WTC11 (cell line): ENCODE measurements at regions not wholly inside any gene's neighbourhood (a gene's known extent, or its start where the extent isn't known, plus 50 kb on each side); places are given as distances from the start of the nearest gene placed in this dataset.

Experiments
- ATAC-seq: fragments of 200-7000 bp; cut with Tn5 transposase; 2 replicates; pipeline ENCODE4 v1.10.0; 2021; ENCODE audit warnings: mild to moderate bottlenecking, moderate library complexity
- CTCF ChIA-PET: fragments of 300-600 bp; sonication (Branson Sonifier 250); formaldehyde crosslinking; loops from one replicate; lab custom pipeline; 2021; ENCODE audit warnings: antibody characterized with exemption; lab: Charles Lee
- POLR2A ChIA-PET: fragments of 350-600 bp; sonication (Branson Sonifier 250); formaldehyde crosslinking; loops from one replicate; lab custom pipeline; 2021; ENCODE audit warnings: antibody characterized with exemption; lab: Charles Lee
- DNase-seq: peaks from one replicate; pipeline ENCODE4 v3.0.0; 2021; ENCODE audit warnings: low spot score
- H3K27ac Mint-ChIP-seq: 2 replicates; pipeline ENCODE4 v1.8.0; 2021; ENCODE audit warnings: mixed read lengths
- H3K27me3 Mint-ChIP-seq: 2 replicates; pipeline ENCODE4 v1.8.0; 2021; ENCODE audit warnings: low read depth, mild to moderate bottlenecking, moderate library complexity, mixed read lengths
- H3K36me3 Mint-ChIP-seq: 2 replicates; pipeline ENCODE4 v1.8.0; 2021; ENCODE audit warnings: mixed read lengths
- H3K4me1 Mint-ChIP-seq: 2 replicates; pipeline ENCODE4 v1.8.0; 2022; ENCODE audit warnings: mixed read lengths
- H3K4me3 Mint-ChIP-seq: 2 replicates; pipeline ENCODE4 v1.8.0; 2021; ENCODE audit warnings: mild to moderate bottlenecking, moderate library complexity, mixed read lengths
- H3K9me3 Mint-ChIP-seq: 2 replicates; pipeline ENCODE4 v1.8.0; 2021; ENCODE audit warnings: mixed read lengths
- ATF1 ChIP-seq: sonication (generic); formaldehyde crosslinking; IDR thresholded peaks from 2 replicates; pipeline ENCODE4 v1.8.1; 2023; ENCODE audit warnings: mild to moderate bottlenecking, moderate library complexity, missing genetic modification reagents
- ESRRA ChIP-seq: sonication (generic); formaldehyde crosslinking; IDR thresholded peaks from 2 replicates; pipeline ENCODE4 v1.8.1; 2022; ENCODE audit warnings: mild to moderate bottlenecking, missing genetic modification reagents, borderline replicate concordance
- FOXJ3 ChIP-seq: sonication (generic); formaldehyde crosslinking; IDR thresholded peaks from 2 replicates; pipeline ENCODE4 v1.9.0; 2021; ENCODE audit warnings: missing genetic modification reagents, mild to moderate bottlenecking, borderline replicate concordance
- FOXK1 ChIP-seq: sonication (generic); formaldehyde crosslinking; IDR thresholded peaks from 2 replicates; pipeline ENCODE4 v1.8.0; 2022; ENCODE audit warnings: mild to moderate bottlenecking, moderate library complexity, missing genetic modification reagents
- FOXP1 ChIP-seq: sonication (generic); formaldehyde crosslinking; IDR thresholded peaks from 2 replicates; pipeline ENCODE4 v1.8.0; 2022; ENCODE audit warnings: missing genetic modification reagents, mild to moderate bottlenecking, moderate library complexity, borderline replicate concordance
- KAT7 ChIP-seq: sonication (generic); formaldehyde crosslinking; IDR thresholded peaks from 2 replicates; pipeline ENCODE4 v1.8.1; 2023; ENCODE audit warnings: missing genetic modification reagents, mild to moderate bottlenecking, borderline replicate concordance
- NFE2L1 ChIP-seq: sonication (generic); formaldehyde crosslinking; IDR thresholded peaks from 2 replicates; pipeline ENCODE4 v1.8.1; 2023; ENCODE audit warnings: missing genetic modification reagents
- TEAD4 ChIP-seq: sonication (generic); formaldehyde crosslinking; IDR thresholded peaks from 2 replicates; pipeline ENCODE4 v1.8.0; 2022; ENCODE audit warnings: mild to moderate bottlenecking, missing genetic modification reagents
- ZNF219 ChIP-seq: sonication (generic); formaldehyde crosslinking; IDR thresholded peaks from 2 replicates; pipeline ENCODE4 v1.8.0; 2023; ENCODE audit warnings: missing genetic modification reagents, mild to moderate bottlenecking, borderline replicate concordance
- TF ChIP-seq, protein P1 (sequence below): fragments of 200-600 bp; IDR thresholded peaks from 2 replicates; pipeline ENCODE4 v1.8.0; 2022; ENCODE audit warnings: antibody characterized with exemption
- TF ChIP-seq, protein P2 (sequence below): sonication (generic); formaldehyde crosslinking; IDR thresholded peaks from 2 replicates; pipeline ENCODE4 v1.8.1; 2022; ENCODE audit warnings: missing genetic modification reagents, borderline replicate concordance
- TF ChIP-seq, protein P3 (sequence below): sonication (generic); formaldehyde crosslinking; IDR thresholded peaks from 2 replicates; pipeline ENCODE4 v1.8.0; 2022; ENCODE audit warnings: missing genetic modification reagents

DNA sequence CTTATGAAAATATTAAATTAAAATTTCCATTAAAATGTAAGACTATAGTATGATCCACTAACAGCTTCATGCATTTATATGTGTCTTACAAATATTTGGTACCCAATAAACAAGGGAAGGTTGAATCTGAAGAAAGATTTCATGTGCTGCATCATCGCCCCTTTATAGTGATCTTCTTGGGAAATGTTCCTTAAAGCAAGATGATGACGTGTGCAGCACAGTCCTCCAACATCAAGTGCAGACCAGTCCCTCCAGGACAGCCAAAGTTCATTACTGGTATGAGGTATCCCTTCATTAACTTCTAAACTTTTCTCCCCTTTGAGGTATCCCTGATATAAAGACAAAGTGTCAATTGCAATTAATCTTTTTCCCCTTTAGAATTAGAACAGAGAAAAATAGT lies 567.0 kb downstream of the METTL15 start (continued):
- TF ChIP-seq, protein P1, sequence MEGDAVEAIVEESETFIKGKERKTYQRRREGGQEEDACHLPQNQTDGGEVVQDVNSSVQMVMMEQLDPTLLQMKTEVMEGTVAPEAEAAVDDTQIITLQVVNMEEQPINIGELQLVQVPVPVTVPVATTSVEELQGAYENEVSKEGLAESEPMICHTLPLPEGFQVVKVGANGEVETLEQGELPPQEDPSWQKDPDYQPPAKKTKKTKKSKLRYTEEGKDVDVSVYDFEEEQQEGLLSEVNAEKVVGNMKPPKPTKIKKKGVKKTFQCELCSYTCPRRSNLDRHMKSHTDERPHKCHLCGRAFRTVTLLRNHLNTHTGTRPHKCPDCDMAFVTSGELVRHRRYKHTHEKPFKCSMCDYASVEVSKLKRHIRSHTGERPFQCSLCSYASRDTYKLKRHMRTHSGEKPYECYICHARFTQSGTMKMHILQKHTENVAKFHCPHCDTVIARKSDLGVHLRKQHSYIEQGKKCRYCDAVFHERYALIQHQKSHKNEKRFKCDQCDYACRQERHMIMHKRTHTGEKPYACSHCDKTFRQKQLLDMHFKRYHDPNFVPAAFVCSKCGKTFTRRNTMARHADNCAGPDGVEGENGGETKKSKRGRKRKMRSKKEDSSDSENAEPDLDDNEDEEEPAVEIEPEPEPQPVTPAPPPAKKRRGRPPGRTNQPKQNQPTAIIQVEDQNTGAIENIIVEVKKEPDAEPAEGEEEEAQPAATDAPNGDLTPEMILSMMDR, result no peak
- TF ChIP-seq TEAD4, result no peak
- TF ChIP-seq, protein P2, sequence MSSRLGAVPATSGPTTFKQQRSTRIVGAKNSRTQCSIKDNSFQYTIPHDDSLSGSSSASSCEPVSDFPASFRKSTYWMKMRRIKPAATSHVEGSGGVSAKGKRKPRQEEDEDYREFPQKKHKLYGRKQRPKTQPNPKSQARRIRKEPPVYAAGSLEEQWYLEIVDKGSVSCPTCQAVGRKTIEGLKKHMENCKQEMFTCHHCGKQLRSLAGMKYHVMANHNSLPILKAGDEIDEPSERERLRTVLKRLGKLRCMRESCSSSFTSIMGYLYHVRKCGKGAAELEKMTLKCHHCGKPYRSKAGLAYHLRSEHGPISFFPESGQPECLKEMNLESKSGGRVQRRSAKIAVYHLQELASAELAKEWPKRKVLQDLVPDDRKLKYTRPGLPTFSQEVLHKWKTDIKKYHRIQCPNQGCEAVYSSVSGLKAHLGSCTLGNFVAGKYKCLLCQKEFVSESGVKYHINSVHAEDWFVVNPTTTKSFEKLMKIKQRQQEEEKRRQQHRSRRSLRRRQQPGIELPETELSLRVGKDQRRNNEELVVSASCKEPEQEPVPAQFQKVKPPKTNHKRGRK (CRISPR knock-in tag), result no peak

DNA sequence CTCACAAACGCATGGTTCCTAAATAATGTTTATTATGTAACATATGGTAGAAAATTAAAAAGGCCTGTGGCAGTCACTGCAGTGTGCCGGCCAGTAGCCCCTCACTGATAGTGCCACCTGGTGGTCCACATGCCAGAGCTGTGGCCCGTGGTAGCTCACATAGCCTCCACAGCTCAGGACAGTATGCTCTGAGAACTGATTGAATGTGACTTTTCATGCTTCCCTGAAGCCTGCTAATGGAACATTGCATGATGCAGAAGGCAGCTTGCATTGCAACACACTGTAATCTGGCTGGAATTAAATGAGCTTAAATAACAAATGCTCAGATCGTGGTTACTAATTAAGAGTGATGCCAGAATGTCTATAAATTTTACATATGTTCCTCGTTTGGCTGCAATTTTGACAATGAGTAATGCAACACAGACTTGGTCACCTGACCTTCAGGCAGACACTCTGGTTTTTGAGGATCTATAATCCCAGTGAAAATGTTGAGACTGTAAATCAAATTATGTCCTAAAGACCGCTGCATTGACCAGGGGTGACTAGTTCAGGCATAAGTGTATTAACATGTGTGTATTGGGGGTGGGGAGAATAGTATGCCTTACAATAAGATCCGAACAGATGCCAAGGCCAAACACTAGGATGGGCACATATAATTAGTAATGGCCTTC lies 566.4 kb downstream of the METTL15 start:
- ATAC-seq, result peak; percentile 97
- Mint-ChIP-seq H3K4me3 (no peak overlapping the region), H3K27me3 (no peaks in the 10 kb centered on the region), H3K36me3 (no peaks in the 10 kb centered on the region), H3K4me1 (peaks cover 15% of the 10 kb centered on the region)
- TF ChIP-seq, protein P1, result peak; percentile 23; the same call in 1 of the 2 replicates
- TF ChIP-seq ESRRA (CRISPR knock-in tag), result no peak
- TF ChIP-seq, all 79 proteins: peak for 1
- H3K9me3 Mint-ChIP-seq, result no peaks in the 10 kb centered on the region
- CTCF ChIA-PET, result interaction anchor here (0.6 to 2.0 kb wide), 16 partner anchors 10 to 978 kb away, joined by 3 to 12 read pairs (median 4); no protein-coding TSS in a partner anchor
- H3K27ac Mint-ChIP-seq, result no peak overlapping the region
- POLR2A ChIA-PET, result no interaction called here
- peak; percentile 56 for DNase-seq

DNA sequence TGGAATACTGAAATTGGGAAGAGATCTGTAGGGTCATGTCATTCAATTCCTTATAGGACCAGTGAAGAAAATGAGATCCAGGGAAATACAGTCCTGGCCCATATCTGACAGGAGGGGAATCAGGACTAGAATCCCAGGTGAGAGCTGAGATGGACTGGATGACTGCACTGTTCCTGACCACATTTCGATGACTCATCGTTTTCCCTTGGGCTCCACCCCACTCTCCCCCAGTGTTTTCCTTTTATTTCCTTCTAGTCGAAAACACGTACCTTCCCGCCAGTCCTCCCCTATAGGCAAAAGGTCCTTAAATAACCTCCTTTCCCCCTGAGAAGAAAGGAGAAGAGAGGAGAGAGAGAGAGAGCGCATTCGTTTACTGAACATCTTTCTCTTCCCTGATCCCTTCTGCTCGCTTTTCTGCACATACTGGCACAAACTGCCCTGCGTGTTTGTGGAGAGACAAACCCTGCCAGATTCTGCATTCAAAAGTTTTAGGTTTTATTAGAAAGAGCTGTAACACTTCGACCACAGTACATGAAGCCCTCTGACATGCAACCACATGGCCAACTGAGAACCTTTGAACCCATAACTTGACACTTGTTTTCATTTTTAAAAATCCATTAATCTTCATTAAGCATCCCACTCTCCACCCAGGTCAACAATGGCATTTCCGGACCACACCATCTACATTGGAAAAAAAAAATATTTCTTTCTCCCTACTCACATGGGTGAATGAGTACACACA lies 565.7 kb downstream of the METTL15 start:
- H3K27me3 Mint-ChIP-seq, result no peaks in the 10 kb centered on the region

More for the DNA sequence above, 565.7 kb downstream of the METTL15 start:
- Mint-ChIP-seq H3K36me3 (no peaks in the 10 kb centered on the region), H3K4me3 (no peak overlapping the region), H3K9me3 (no peaks in the 10 kb centered on the region), H3K27ac (no peak overlapping the region)
- no peak for DNase-seq
- ChIA-PET POLR2A (no interaction called here), CTCF (interaction anchor here (0.7 to 2.0 kb wide), 14 partner anchors 10 to 977 kb away, joined by 3 to 12 read pairs (median 4); no protein-coding TSS in a partner anchor)
- no peak for TF ChIP-seq ZNF219 (CRISPR knock-in tag)
- no peak for TF ChIP-seq NFE2L1 (CRISPR knock-in tag)
- no peak for TF ChIP-seq ATF1 (CRISPR knock-in tag)
- no peak for TF ChIP-seq FOXK1
- TF ChIP-seq, protein P3, sequence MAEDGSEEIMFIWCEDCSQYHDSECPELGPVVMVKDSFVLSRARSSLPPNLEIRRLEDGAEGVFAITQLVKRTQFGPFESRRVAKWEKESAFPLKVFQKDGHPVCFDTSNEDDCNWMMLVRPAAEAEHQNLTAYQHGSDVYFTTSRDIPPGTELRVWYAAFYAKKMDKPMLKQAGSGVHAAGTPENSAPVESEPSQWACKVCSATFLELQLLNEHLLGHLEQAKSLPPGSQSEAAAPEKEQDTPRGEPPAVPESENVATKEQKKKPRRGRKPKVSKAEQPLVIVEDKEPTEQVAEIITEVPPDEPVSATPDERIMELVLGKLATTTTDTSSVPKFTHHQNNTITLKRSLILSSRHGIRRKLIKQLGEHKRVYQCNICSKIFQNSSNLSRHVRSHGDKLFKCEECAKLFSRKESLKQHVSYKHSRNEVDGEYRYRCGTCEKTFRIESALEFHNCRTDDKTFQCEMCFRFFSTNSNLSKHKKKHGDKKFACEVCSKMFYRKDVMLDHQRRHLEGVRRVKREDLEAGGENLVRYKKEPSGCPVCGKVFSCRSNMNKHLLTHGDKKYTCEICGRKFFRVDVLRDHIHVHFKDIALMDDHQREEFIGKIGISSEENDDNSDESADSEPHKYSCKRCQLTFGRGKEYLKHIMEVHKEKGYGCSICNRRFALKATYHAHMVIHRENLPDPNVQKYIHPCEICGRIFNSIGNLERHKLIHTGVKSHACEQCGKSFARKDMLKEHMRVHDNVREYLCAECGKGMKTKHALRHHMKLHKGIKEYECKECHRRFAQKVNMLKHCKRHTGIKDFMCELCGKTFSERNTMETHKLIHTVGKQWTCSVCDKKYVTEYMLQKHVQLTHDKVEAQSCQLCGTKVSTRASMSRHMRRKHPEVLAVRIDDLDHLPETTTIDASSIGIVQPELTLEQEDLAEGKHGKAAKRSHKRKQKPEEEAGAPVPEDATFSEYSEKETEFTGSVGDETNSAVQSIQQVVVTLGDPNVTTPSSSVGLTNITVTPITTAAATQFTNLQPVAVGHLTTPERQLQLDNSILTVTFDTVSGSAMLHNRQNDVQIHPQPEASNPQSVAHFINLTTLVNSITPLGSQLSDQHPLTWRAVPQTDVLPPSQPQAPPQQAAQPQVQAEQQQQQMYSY (CRISPR knock-in tag), result no peak
- TF ChIP-seq FOXJ3 (CRISPR knock-in tag), result no peak
- TF ChIP-seq FOXP1 (CRISPR knock-in tag), result no peak
- TF ChIP-seq KAT7, result no peak
- TF ChIP-seq, all 79 proteins: peak for 0
- H3K4me1 Mint-ChIP-seq, result peaks cover 15% of the 10 kb centered on the region
- peak; percentile 54 for ATAC-seq
